ENCODE measurements at regions not wholly inside any gene's neighbourhood (a gene's known extent, or its start where the extent isn't known, plus 50 kb on each side); places are given as distances from the start of the nearest gene placed in this dataset.

- DNase-seq (ENCODE audit: low spot score): no peak
Measured at GRCh38 chr5:4942831-4943178, 197.3 kb upstream of the ADAMTS16 start.

GRCh38 chr5:4945296-4945695, 194.8 kb upstream of the ADAMTS16 start:
- no peak for DNase-seq (ENCODE audit: low spot score)

DNA sequence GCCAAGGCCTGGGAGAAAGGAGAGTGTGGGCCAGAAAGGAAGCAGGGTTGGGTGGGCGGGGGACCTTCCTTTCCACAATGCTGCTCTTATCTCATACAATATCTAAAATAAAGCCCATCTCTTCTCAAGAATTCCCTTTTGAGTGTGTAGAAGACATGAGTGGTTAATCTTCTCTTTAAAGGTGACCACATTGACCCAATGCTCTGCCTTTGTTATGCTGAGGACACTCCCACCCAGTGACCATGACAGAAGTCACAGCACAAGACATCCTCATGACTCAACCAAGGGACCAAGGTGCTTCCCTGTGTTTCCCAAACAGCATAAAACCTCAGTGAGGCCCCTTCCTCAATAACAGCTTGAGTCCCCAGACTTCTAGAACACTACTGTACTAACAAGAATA, 193.0 kb upstream of the ADAMTS16 start:
- DNase-seq (ENCODE audit: low spot score): no peak

DNA sequence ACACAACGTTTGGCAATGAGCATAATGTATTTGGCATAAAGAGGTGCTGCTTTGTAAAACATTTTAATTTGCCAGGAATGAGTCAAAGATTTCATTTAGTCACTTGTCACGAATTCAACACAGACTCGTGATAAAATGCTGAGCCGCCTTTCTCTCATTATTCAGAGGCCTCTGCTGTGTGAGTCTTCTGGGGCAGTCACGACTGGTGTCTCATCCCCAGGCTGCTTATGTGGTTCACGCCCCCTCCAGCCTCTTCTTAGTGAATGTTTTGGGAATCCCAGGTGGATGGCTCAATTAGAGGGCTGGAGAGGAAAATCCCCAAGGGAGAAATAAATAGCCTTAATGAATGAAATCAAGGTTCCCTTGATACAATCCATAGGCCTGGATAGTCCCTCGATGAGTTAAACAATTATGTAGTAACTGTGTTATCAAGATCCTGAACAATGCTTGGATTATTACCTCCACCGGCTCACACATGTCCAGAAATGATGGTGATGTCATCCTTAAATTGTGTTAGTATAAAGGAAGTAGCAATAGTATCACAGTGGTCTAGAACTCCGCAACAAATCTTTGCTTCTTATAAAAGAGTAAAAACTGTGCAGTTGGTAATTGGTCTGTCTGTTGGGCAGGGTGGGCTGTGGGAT, 192.1 kb upstream of the ADAMTS16 start:
- no peak for DNase-seq (ENCODE audit: low spot score)

DNA sequence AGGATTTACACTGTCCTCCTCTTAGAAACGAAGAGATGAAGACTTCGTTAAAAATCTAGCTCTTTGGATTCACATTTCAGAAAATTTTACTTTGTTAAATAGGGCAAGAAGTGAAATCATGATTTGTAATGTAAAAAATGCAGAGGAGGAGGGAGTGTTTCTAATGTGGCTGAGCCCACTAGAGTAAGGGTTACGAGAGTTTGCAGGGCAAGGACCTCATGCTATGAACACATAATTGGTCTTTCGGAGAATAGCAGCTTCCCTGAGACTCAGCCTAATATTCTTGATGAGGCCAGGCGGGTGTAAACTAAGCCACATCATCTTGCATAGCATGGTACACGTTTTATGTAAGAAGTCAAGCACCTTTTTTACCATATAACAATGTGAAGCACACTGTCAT, 191.0 kb upstream of the ADAMTS16 start:
- no peak for DNase-seq (ENCODE audit: low spot score)

DNA sequence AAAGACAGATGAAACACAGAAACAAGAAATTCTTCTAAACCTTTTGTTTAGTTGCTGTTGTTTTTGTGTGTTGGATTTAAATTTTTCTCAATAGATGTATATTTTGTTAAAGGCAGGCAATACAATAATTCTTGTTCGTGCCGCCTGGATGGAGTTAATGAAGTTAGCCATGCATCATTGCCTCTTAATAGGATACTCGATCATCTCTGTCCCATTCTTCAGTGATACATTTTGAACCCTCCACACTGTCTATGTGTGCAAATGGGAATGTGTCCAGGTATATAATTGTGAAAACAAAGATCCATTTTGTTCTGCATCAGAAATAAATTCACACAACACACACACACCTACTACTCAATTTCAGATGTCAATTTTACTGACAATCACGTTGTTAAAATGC, 186.6 kb upstream of the ADAMTS16 start:
- no peak for DNase-seq (ENCODE audit: low spot score)

- DNase-seq (ENCODE audit: low spot score): no peak
Measured at GRCh38 chr5:4954048-4954447, 186.1 kb upstream of the ADAMTS16 start.

GRCh38 chr5:4963265-4963664, 176.9 kb upstream of the ADAMTS16 start:
- DNase-seq (ENCODE audit: low spot score): no peak

DNA sequence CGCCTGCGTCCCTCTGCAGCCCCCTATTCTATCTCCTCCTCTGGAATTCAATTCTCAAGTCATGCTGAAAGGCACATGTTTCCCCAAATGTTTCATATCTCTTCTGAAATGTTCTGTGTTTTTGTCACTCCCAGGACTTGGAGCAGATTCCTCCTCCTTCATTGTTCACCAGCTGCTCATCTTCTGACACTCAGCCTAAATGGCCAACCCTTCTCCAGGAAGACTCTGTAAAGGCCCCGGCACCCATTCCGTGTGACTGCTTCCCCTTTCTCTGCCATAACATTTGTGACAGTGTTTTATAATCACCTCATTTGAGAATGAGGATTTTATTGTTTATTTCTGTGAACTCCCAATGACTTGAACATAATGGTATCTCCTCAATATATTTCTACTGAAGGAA, 170.8 kb upstream of the ADAMTS16 start:
- DNase-seq (ENCODE audit: low spot score): no peak

GRCh38 chr5:4970171-4970570, 170.0 kb upstream of the ADAMTS16 start:
- DNase-seq (ENCODE audit: low spot score): no peak

DNA sequence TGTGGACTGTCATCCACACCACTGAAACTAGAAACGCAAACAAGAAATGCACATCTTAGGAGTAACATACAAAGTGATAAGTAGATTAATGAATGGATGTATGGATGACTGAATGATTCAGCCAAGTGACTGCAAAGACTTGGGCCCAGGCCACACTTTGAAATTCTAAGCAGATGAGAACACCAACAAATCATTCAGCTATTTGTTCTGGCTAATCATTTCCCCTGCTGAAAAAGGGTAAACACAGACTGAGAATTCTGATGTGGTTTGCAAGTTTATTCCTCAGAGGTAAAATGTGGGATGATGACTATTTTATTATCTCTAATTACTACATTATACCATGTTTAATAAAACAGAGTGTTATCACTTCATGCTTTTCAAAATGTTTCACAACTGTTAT, 163.2 kb upstream of the ADAMTS16 start:
- no peak for DNase-seq (ENCODE audit: low spot score)

DNA sequence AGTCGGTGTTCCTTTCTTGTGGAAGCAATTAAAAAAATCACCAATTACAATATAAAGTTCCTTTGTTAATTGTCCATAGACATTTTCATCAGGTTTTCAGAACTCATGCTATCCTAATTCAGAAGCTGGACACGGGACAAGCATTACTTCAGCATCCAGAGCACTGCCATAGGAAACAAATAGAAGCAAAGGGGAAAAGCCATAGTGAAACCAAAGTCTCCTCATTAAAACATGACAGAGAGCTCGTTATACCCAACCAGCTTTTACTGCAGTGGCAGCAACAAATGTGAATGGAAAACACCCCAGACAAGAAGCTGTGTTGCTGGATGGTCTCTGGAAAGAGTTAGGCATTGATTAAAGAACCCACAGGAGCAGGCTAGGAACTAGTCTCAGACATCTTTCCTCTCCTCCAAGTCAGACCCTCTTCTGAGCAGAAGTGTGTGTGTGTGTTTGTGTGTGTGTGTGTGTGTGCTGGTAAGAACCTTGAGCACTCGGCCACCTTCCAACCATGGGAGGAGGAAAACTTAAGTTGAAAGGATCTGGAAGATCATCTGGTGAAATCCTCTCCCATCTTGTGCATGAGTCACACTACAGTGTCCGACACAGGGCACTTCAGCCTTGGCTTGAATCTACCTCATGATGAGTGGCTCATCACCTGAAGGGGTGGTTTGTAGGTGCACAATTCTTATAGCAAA, 162.6 kb upstream of the ADAMTS16 start:
- DNase-seq (ENCODE audit: low spot score): no peak

- DNase-seq (ENCODE audit: low spot score): no peak
Measured at GRCh38 chr5:4980201-4980600, 159.9 kb upstream of the ADAMTS16 start.

DNA sequence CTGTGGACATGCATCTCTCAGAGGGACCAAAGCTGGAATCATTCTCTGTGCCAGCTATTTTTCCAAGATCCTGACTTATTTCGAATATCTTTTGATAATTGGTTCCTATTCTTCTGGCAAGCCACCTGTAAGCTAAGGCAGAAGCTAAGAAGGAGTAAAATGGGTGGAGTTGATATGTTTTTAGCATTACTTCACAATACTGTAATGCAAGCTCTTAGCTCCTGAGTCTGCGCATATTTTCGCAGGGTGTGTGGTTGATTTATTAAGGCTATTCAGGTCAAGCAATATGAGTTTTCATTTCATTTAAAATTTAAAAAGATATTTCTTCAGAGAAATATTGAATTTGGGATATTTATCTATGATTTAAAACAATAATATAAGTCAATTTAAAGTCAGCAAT, 158.5 kb upstream of the ADAMTS16 start:
- no peak for DNase-seq (ENCODE audit: low spot score)

GRCh38 chr5:4983701-4984100, 156.4 kb upstream of the ADAMTS16 start:
- DNase-seq (ENCODE audit: low spot score): no peak

- no peak for DNase-seq (ENCODE audit: low spot score)
Measured at GRCh38 chr5:4984461-4984860, 155.7 kb upstream of the ADAMTS16 start.

DNA sequence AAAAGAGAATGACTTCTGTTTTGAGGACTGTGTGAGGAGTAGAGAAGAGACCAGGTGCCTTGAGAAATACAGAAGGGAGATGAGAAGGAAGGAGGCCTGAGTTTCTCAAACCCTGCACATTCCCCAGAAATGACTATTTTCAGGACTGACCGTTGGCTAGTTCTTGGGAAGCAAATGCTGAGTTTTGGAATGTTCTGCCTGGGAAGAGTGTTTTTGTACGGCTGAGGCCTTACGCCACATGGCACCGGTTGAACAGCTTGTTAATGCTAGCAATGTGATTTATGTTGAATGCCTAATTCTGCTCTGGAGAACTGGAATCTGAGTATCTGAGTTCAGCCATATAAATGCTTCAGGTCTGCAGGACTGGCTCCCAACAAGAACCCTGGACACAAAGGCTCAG, 152.7 kb upstream of the ADAMTS16 start:
- DNase-seq (ENCODE audit: low spot score): no peak

DNA sequence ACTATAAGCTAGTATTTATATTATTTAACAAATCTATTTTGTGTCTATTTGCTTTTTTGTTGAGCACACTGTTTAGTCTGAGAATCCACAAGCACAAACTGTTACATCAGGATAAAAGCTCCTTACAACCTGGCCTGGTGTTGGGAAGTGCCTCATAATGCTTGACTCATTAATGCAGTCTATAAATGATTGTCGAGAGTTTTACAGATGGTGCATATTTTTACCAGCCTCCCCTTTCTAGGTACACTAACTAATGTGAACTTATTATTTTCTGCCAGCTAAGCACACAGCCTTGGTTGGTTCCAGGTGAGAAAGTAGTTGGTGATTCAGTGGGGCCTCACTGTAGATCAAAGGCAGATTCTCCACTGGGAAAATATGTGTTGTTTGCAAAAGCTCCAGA, 151.0 kb upstream of the ADAMTS16 start:
- DNase-seq (ENCODE audit: low spot score): no peak

GRCh38 chr5:4990017-4990416, 150.1 kb upstream of the ADAMTS16 start:
- no peak for DNase-seq (ENCODE audit: low spot score)

DNA sequence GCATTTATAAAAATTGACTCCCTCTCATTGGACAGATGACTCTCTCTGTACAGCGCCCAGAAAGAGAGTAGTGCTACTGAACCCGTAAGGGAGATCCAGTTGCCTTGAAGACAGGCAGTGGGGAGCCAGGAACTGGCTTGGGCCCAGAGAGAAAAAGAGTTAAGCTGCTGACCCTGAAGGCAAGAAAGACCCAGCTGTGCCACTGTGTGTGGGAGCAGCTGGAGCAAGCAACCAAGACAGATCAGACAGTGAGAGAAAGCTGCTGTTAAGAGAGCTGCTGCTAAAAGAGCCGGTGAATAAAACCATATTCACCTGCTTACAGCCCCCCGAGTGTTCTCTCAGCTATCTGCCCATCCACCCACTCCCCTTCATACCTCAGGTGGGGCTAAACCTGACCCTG, 149.7 kb upstream of the ADAMTS16 start:
- no peak for DNase-seq (ENCODE audit: low spot score)

GRCh38 chr5:4991925-4992324, 148.2 kb upstream of the ADAMTS16 start:
- DNase-seq (ENCODE audit: low spot score): no peak

DNA sequence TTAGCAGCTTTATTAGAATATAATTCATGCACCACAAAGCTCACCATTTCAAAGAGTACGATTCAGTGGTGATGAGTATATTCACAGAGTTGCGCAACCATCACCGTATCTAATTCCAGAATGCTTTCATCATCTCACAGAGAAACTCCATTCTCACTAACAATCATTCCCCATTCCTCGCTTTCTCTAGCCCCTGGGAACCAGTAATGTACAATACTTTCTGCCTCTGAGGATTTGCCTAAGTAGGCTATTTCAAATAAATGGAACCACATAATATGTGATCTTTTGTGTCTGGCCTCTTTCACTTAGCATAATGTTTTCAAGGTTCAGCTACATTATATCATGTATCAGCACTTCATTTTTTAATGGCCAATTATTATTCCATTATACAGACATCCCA, 145.1 kb upstream of the ADAMTS16 start:
- peak; percentile 54 for DNase-seq (ENCODE audit: low spot score)

DNA sequence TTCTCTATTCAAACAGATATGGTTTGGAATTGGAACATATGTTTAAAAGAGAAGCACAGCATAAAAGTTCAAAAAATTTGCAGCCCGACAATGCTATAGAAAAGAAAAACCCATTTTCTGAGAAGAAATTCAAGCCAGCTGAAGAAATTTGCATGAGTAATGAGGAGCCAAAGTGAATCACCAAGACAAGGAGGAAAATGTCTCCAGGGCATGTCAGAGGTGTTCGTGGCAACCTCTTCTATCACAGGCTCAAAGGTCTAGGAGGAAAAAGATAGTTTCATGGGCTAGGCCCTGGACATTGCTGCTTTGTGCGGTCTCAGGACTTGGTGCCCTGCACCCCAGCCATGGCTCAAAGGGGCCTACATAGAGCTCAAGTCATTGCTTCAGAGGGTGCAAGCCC, 134.8 kb upstream of the ADAMTS16 start:
- no peak for DNase-seq (ENCODE audit: low spot score)

GRCh38 chr5:5006548-5006947, 133.6 kb upstream of the ADAMTS16 start:
- no peak for DNase-seq (ENCODE audit: low spot score)

Data from AG08395 (cell line).